Middle frontal gyrus (tissue), 1 donor: ENCODE measurements at regions not wholly inside any gene's neighbourhood (a gene's known extent, or its start where the extent isn't known, plus 50 kb on each side); places are given as distances from the start of the nearest gene placed in this dataset.
"Not testable (repeated sequence)": the region's sequence is repeated elsewhere in the genome, so short reads cannot be mapped to it uniquely, and the experiment has no call there.

Experiments used
- DNase-seq: peaks from one replicate; pipeline ENCODE4 v3.0.0-alpha.2; 2015; ENCODE audit warnings: low spot score; ENCODE audit errors: extremely low spot score

DNA sequence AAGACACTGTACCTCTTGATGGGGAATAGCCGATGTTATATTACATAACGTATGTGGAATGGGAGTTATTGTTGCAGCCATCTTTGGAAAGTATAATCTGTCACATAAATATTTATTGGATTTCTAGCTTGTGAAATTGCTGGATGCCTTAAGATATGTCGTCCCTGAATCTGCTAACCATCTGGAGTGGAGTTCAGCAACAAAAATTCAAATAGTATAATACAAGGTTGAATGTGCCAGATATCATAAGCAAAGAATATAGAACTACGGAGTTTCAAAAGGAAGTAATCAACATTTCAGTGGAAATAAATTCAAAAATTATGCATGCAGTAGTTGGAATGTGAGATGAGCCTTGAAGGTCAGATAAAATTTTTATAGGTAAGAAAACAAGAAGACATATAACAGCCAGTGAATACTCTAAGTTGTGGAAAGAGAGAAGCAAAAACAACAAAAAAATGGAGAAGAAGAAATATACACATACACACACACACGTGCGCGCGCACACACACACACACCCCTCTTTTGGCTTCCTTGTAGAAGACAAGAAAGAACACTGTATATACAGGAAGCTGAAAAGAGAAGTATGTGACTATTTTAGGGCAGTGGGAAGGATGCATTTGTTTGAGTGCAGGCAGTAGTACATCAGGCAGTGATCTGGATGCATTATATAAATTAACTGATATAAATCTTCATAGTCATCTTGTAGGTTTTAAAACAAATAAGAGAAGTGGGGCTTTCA lies 516.7 kb downstream of the KCNT2 start:
- no peak for DNase-seq

GRCh38 chr1:196090226-196090625 lies 518.0 kb downstream of the KCNT2 start:
- no peak for DNase-seq

- DNase-seq, result no peak
Observed at GRCh38 chr1:196088541-196088940, 519.7 kb downstream of the KCNT2 start.

DNA sequence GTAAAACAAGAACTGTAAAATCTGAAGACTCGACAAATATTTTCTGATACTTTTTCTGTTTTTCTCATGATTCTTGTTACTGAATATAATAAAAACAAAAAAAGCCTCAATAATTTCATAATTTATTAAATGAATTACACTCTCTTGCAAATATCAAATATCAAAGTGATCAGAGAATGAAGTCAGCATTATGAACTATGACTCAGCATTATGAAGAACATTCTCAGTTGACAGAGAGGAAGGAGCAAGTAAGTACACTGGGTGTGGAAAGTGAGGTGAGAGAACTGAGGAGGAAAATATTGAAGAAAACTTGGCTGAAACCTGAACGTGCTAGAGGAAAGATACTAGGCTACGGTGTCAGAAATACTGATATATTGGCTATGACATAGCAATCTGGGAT lies 529.5 kb downstream of the KCNT2 start:
- DNase-seq, result no peak

- no peak for DNase-seq
Observed at GRCh38 chr1:196075621-196076020, 532.6 kb downstream of the KCNT2 start.

DNA sequence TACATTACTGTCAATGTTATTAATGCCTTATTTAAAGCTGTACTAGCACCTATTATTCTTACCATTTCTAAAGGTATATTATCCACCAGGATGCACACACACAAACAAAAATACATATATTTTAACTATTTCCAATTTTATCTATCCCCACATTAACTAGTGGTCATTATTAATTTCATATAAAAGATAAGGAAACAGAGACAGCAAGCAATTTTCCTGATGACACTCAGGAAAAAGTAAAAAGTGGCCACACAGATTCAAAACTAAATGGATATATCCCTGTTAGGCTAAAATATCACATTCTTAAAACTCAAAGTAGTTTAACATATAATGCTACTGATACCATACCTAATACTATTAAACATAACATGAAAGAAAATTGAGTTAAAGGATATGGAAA lies 534.1 kb downstream of the KCNT2 start:
- DNase-seq, result no peak

DNA sequence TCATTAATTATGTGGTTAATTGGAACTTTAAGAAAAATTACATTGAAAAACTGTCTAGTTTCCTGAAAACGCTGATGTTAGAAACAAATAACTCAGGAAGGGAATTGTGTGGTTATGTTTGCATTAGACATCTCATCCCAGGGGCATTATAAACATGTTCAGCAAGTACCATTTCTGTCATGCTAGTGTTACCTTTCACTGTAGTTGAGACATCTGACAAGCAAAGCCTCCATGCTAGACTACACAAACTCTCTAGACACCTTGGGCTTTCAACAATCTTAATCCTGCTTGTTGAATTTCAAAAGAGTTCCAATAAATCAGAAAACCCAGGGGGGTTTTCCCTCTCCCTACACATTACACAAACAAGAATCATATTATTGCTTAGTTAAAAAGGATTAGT lies 536.8 kb downstream of the KCNT2 start:
- no peak for DNase-seq

GRCh38 chr1:196070940-196071339 lies 537.3 kb downstream of the KCNT2 start:
- DNase-seq, result no peak

DNA sequence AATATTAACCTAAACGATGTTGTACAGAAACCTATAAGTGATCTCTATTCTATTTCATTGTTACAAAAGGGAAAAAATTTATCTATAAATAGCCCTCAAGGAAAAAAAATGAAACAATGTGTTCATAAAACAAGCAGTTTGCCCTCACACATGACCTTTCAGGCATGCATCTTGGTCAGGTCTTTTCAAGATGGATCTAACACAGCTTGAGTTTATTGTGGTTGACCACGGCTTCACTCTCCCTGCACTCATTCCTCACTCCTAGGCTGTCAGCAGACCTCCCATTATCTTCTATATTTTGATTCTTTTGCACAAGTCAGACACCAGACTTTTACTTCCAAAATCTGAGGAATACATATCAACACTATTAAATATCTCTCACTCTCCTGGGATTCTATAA lies 544.3 kb downstream of the KCNT2 start:
- no peak for DNase-seq

- DNase-seq, result no peak
Observed at GRCh38 chr1:196063294-196063693, 544.9 kb downstream of the KCNT2 start.

DNA sequence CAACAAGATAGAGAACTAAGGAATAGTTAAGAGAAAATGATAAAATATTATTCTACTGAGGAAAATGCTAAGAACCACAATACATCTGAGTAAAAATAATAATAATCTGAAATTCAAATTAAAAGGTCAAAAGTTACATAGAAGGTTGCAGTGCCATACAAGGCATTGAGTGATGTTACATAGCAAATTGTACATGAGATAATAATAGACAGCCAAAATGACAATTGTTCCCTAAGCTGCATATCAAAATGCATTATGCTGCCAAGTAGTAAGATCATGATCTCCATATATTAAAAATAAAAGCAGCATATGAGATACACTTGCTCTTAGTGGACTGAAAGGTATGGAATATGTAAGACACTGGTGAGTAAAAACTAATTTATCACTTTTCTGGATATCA lies 547.7 kb downstream of the KCNT2 start:
- no peak for DNase-seq

DNA sequence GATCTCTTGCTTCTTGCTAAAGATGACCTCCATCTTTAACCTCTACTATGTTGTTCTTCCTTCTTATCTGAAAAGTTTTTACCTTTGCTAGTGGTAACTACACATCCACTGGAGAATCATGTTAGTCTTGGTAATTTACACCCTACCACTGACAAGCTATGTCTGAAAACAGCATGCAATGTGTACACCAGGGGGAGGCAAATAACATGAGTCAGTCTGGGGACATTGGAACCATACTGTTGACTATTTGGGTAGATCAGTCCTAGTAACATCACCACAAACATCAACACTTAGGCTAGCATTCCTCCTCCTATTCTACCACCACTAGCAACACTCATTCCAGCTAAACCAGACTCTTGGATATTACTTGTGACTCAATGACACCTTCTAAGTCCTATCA lies 549.0 kb downstream of the KCNT2 start:
- no peak for DNase-seq

GRCh38 chr1:196056966-196057365 lies 551.3 kb downstream of the KCNT2 start:
- no peak for DNase-seq

GRCh38 chr1:196049407-196049806 lies 558.8 kb downstream of the KCNT2 start:
- no peak for DNase-seq

GRCh38 chr1:196043268-196043667 lies 565.0 kb downstream of the KCNT2 start:
- DNase-seq, result no peak

GRCh38 chr1:196034080-196034706 lies 574.0 kb downstream of the KCNT2 start:
- DNase-seq, result no peak

DNA sequence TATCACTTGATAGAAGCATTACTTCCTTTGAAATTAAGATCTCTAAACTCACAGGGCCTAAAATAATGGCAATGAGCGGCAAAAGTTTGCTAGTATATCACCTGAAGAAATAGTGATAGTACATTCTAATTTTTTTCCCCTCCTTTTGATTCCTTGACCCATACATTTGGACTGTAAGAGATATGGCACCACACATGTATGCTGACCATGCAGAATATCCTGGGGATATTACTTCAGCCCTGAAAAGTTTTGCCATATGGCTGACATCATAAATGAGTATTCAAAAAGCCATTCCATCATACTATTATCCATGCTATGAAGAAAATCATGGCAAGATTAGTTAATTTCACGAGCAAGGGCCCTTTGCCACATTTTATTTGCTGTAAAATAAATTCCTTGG lies 576.9 kb downstream of the KCNT2 start:
- not testable (repeated sequence) for DNase-seq

DNA sequence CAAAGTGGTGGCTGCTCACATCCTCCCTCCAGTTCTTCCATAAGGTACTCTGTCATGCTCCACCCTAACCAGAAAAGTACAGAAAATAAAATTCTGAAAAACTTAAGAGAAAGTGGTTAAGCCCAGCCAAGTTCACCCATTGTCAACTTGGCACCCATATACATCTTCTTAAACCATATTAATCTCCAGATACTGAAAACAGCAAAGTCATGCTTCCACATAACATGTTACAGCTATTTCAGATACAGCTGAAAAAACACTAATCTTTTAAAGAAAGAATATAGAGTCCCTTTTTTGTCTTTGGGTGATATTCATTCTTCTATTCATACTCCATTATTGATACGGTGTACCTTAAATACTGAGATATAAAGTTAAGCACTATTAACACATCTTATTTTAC lies 577.8 kb downstream of the KCNT2 start:
- no peak for DNase-seq

DNA sequence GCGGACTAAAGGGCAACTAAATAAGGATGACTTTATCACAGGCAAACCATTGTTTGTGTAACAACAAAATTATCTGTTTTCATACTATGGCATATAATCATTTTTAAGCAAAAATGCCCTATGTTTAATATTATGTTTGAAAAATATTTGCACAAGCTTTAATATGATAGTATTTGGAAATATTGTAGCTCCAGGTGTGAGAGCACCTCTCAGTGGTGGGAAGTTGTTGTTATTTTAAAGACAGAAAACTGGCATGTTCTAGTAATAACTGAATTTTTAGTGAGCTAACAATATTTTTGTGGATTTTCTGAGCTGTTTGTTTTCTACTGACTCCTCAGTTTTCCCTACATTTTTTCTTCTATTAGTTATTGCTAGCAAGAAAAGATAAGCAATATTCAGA lies 578.8 kb downstream of the KCNT2 start:
- DNase-seq, result no peak

DNA sequence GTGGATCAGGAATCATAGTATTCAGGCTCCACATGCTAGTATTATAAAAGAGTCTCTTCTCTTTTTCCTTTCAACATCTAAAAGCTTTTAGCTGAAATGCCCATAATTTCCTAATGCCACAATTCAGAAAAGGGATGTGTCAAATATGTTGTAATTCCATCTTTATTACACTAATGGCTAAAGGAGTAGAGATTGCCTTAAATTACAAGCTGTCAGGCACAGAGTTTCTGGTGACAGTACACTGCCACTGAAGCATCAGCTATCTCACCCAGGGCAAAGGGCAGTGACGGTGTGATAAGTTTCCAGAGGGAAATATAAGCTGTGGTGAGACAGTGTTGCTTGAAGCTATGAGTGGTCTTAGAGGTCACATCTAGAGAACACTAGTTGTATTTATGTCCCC lies 581.1 kb downstream of the KCNT2 start:
- DNase-seq, result no peak

DNA sequence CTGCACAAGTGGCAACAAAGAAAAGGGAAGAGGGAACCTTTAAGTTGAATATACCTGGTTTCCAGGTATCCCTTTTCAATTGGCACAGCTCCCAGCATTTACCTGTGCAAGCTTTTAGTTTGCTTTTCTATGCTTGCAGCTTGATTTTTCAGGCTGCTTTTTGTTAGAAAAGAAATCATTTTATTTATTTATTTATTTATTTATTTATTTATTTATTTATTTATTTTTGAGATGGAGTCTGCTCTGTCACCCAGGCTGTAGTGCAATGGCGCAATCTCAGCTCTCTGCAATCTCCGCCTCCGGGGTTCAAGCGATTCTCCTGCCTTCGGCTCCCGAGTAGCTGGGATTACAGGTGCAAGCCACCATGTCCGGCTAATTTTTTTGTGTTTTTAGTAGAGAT lies 587.1 kb downstream of the KCNT2 start:
- DNase-seq, result not testable (repeated sequence)

DNA sequence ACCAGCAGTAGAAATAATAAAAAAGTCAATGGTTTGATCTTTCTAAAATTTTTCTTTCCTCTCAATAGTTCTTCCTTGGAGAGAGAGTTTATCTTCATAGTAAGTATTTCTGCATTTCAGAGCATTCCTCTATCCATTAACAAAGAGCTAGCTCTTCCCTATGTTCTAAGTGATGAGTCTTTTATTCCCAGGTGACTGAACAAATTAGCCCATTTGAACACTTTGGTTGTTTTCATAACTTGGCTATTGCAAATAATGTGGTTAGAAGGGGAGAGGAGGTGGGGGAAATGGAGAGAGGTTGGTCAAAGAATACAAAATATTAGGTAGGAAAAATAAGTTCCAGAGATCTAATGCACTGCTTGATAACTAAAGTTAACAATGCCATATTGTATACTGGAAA lies 598.9 kb downstream of the KCNT2 start:
- no peak for DNase-seq

DNA sequence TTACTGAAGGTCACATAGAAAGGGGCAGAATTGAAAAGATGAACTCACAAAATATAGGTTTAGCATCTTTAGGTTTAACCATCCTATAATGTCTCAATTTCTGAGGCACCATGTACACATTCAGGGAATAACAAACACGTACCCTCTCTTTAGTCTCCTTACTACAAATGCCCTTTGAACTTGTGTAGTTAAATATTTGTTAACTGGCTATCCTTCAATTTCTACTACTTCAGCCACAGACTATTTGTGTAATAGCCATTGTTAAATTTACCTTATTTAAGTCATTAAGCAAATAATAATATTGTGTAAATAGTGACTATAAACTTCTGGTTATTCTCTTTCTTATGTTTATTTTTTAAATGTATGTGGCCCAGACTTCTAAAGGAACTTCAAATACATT lies 600.5 kb downstream of the KCNT2 start:
- no peak for DNase-seq
